Retinal pigment epithelial cell (primary cell): ENCODE measurements at regions not wholly inside any gene's neighbourhood (a gene's known extent, or its start where the extent isn't known, plus 50 kb on each side); places are given as distances from the start of the nearest gene placed in this dataset.

Experiments used
- DNase-seq: peaks from one replicate; pipeline ENCODE4 v3.0.0-alpha.2; 2010; ENCODE audit warnings: low read depth
- H3K4me3 ChIP-seq: 2 replicates; pipeline ENCODE4 v1.5.1; 2011; ENCODE audit warnings: mild to moderate bottlenecking, low read length, control low read depth, moderate library complexity
- CTCF ChIP-seq: conservative IDR thresholded peaks from 2 replicates; pipeline ENCODE4 v1.5.1; 2011; ENCODE audit warnings: low read depth, low read length, control low read depth, inconsistent platforms

GRCh38 chr2:2656115-2657011 is 325.3 kb upstream of the MYT1L start:
- no peak for DNase-seq
- TF ChIP-seq CTCF: no peak

GRCh38 chr2:2655453-2656114 is 324.5 kb upstream of the MYT1L start:
- no peak overlapping the region for H3K4me3 ChIP-seq
- DNase-seq: no peak
- no peak for TF ChIP-seq CTCF

More at GRCh38 chr2:2656115-2657011, 325.3 kb upstream of the MYT1L start:
- H3K4me3 ChIP-seq: no peak overlapping the region

- H3K4me3 ChIP-seq: no peak overlapping the region
- DNase-seq: no peak
- no peak for TF ChIP-seq CTCF
These were observed 322.2 kb upstream of the MYT1L start for GRCh38 chr2:2653231-2653630.

GRCh38 chr2:2650608-2651375 is 319.7 kb upstream of the MYT1L start:
- TF ChIP-seq CTCF: no peak
- DNase-seq: no peak
- H3K4me3 ChIP-seq: no peak overlapping the region

- H3K4me3 ChIP-seq: no peak overlapping the region
- no peak for DNase-seq
These were observed 318.3 kb upstream of the MYT1L start for GRCh38 chr2:2649109-2650072.

More at GRCh38 chr2:2649109-2650072, 318.3 kb upstream of the MYT1L start:
- no peak for TF ChIP-seq CTCF
